ENCODE measurements at regions not wholly inside any gene's neighbourhood (a gene's known extent, or its start where the extent isn't known, plus 50 kb on each side); places are given as distances from the start of the nearest gene placed in this dataset.

DNA sequence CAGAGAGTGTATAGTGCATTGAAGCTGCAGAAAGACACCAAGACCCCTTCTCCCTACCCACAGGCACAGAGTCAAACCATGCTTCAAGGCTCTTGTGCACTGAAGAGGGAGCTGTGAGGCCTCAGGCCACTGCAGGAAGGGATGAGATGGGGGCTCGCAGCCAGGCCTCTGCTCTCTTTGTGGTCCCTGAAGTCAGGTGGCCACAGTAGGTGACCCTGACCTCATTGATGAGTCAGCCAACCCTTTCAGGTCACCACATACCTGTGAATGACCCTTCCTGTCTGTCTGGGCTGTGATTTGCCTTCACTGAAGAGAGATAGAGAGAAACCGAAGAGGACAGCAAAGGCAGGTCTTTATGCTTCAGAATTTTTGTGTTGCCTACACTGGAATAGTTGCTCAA is 372.1 kb downstream of the ACTL7B start:
- no peak for DNase-seq

DNA sequence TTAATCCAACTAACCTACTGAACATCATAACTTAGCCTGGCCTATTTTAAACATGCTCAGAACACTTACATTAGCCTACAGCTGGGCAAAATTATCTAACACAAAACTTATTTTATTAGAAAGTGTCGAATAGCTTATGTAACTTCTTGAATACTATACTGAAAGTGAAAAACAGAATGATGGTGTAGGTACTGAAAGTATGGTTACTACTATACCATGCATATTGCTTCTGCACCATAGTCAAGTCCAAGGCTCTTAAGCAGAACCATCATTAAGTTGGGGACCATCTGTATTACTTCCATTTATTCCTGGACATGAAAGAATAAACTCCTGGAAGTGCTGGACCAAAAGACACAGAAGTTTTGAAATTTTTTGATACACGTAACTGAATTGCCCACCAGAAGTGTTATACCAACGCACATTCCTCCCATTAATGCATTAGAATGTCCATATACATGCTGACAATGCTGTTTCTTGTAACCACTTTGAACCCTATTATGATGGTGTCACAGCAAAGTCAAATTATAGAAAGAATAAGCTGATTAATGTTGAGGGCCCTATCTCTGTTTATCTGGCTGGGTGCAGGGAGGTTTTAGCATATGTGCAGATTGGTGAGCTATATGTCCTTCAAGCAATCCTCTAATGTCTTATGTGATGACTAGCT is 375.7 kb downstream of the ACTL7B start:
- DNase-seq = no peak

DNA sequence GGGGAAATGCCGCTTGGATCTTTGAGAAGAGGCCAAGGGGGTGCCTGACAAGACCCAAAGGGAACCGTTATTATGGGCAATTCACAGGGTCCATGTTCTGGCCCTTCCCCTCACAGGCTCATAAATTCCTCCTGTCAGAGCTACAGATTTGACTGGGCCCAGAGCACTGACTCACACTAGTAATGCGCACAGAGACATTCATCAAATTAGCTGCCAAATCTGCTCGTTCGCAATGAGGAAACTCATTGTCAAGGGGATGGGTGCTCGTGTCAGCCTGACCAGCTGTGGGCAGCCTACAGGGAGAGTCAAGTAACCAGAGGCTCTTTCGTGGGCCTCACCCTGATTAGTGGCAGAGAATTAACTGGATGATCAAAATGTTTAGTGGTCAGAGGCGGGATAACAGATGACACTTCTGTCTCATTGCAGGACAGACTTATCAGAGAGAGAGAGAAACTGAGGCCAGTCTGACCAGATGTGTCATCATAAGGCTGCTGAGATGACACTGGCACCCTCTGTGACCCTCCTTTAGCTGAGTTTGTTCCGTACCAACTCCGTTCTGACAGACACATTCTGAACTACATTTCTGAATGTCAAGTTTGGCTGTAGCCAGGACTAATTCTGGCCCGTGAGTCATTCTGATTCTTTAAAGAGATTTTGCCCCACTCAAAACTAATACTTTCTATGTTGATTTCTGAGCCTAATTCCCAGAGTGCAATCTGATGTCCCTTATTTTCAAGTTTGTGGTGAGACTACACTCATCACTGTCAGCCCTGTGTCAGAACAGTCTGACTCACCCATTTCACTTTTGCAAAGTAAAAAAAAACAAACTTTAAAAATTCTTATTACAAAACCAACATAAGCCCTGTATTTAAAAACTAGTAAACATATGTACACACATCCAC is 377.1 kb downstream of the ACTL7B start:
- peak; percentile 88 for DNase-seq

DNA sequence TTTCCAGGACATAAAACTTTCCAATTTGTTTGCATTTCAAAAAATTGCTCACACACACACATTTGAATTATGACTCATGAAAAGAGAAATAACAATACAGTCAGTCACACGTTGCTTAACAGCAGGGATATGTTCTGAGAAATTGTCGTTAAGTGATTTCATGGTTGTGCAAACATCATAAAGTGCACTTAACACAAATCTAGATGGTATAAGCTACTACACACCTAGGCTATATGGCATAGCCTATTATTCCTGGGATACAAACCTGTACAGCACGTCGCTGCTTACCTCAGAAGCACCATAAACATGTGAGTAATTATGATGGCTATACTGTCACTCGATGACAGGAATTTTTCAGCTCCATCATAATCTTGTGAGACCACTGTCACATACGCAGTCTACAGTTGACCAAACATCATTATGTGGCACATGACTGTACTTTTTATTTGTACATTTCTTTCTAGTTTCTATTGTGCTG is 378.2 kb downstream of the ACTL7B start:
- peak; percentile 75 for DNase-seq

DNA sequence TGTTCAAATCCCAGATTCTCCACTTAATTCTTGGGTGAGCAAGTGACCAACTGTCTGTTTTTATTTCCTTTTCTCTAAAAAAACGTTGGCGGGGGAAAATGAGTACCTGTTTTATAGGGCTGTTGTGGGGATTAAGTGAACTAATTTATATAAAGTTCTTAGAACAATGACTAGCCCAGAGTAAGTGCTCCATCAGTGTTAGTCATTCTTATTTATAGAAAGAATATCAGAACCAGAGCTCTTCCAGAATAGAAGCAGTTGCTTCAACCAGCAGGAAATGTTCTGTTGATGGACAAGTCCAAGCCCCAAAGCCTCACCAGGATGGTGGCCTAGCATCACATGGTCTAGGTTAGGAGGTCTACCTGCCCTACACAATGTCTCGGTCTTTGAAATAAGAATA is 379.2 kb downstream of the ACTL7B start:
- peak; percentile 17 for DNase-seq

GRCh38 chr9:108475813-108476212 is 380.0 kb downstream of the ACTL7B start:
- no peak for DNase-seq

- peak; percentile 13 for DNase-seq
Observed at GRCh38 chr9:108474356-108474755, 381.4 kb downstream of the ACTL7B start.

GRCh38 chr9:108473209-108474112 is 382.3 kb downstream of the ACTL7B start:
- DNase-seq = peak; percentile 58

GRCh38 chr9:108469654-108470053 is 386.1 kb downstream of the ACTL7B start:
- DNase-seq = peak; percentile 21

- DNase-seq = peak; percentile 16
Observed at GRCh38 chr9:108468364-108468763, 387.4 kb downstream of the ACTL7B start.

DNA sequence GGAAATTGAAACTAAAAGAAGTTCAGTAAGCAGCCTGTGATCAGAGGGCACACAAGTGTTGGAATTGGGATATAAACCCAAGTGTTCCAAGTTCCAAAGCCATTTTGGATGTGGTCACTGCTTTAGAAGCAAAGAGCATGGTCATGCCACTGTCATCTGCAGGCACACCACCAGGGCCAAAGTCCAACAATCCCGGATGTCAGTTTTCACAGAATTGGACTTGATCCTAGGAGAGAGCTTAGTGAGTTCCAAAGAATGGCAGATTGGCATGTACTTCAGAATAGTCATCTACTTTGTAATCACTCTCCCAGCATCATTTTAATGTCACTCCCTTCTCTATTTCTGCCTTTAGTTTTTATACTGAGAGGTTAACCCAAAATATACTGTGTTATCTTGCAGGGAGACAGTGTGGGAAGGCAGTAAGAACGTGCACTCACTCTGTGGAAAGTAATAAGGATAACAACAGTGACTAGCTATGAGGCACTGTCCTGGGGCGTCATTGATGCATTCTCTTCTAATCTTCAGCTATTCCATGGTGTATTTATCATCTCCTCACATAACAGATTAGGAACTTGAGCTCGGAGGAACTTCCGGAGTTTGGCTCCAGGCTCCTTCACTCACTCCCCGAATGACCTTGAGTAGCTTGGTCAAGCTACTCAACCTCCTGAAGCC is 388.0 kb downstream of the ACTL7B start:
- DNase-seq = no peak

- no peak for DNase-seq
Observed at GRCh38 chr9:108467161-108467560, 388.6 kb downstream of the ACTL7B start.

DNA sequence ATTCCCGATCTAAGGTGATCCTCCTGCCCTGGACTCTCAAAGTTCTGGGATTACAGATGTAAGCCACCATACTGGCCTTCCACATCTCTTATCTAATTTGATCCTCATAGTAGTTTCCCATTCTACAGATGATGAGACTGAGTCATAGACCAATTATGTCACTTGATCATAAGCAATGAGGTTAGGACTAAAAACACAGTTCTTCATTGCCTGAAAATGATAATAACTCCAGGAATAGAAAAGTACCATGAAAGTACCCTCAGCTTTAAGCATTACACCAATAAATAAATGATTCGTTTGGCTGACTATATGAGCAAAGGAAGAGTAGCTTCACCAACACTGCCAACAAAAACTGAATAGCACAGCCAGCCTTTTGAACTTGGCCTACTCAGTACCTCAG is 389.5 kb downstream of the ACTL7B start:
- no peak for DNase-seq

GRCh38 chr9:108463932-108464606 is 391.7 kb downstream of the ACTL7B start:
- no peak for DNase-seq

DNA sequence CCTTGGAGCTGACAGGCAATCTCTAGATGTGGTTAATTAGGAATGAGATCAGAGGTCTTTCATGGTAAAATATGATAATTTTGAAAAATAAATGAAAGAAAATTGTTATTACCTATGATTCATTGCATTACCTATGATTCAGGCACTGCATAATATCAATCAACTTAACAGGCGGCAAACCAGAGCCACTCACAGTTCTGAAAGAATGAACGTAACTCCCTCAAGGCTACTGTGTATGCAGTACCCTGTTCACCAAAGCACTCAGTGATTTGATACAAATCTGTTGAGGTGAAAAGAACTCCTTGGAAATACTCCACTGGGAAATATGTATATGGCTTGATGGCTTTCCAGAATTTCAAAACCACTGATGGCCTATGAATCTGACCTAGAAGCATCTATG is 398.9 kb downstream of the ACTL7B start:
- no peak for DNase-seq

DNA sequence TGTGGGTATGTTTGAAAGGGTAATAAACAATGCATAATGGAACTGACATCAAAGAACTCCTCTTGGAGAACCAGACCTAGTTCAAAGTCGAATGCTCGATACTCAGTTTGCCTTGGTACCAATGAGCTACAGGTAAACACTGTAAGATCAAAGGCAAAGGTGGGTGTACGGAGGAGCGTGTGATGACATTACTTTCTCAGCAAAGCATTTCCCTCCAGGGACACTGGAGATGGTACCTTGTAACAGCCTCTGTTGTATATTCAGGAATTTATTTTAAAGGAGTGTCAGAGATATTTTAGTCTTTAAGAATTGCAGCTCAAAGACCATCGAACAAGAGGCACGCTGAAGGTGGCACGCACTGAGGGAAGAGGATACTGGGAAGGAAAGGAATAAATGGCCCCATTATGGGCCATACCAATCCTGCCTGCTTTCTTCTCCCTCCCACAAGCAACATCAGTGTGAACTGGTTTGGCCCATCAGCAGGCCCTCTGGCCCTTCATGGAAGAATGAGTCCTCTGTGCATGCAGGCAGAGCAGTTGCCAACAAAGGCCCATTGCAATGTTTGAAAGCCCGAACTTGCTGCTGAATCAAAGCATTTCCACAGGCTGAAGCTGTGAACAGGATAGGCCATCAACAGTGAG is 410.2 kb downstream of the ACTL7B start:
- DNase-seq = no peak

- peak; percentile 97 for DNase-seq
Observed at GRCh38 chr9:108444400-108445358, 411.1 kb downstream of the ACTL7B start.

DNA sequence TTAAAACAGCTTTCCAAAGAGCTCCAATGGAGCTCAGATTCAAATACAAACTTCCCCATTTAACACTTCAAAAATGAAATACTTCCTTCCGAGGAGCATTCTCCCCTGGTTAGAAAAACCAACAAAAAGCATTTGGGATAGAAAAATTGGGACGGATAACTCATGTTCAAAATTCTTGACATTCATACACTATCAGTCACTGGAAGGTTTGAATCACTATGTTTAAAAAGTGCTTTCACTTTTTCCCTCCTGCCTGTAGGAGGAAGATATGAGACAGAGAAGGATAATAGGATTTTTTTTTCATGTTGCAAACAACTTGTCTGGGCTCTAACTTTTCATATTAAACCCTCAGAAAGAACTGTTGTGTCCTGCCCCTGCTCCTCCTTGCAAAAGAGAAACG is 412.0 kb downstream of the ACTL7B start:
- DNase-seq = peak; percentile 84

- DNase-seq = peak; percentile 74
Observed at GRCh38 chr9:108443019-108443633, 412.7 kb downstream of the ACTL7B start.
